ENCODE measurements at regions not wholly inside any gene's neighbourhood (a gene's known extent, or its start where the extent isn't known, plus 50 kb on each side); places are given as distances from the start of the nearest gene placed in this dataset.

DNA sequence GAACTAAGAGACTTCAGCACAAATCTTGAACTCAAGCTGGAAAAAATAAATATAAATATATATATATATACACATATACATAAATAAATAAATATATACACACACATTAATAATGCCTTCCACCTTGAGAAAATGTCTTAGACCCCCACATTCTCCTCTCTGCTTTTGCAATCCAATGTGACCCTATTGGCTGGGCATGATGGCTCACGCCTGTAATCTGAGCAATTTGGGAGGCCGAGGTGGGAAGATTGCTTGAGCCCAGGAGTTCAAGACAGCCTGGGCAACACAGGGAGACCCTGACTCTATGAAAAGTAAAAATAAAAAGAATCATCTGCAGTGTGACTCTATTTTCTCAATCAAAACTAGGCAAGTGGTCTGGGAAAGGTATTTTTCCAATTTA lies 424.1 kb upstream of the NFE2L3 start:
- no peak for TF ChIP-seq CTCF (IDR thresholded peaks at IDR 0.05; ENCODE audit: insufficient read depth, missing control alignments)
- FAIRE-seq (no peak), DNase-seq (ENCODE audit: insufficient read length, low spot score) (no peak)

GRCh38 chr7:25731068-25731845 lies 420.7 kb upstream of the NFE2L3 start:
- TF ChIP-seq CTCF (IDR thresholded peaks at IDR 0.05; ENCODE audit: insufficient read depth, missing control alignments): no peak
- DNase-seq (ENCODE audit: insufficient read length, low spot score) (no peak), FAIRE-seq (no peak)

DNA sequence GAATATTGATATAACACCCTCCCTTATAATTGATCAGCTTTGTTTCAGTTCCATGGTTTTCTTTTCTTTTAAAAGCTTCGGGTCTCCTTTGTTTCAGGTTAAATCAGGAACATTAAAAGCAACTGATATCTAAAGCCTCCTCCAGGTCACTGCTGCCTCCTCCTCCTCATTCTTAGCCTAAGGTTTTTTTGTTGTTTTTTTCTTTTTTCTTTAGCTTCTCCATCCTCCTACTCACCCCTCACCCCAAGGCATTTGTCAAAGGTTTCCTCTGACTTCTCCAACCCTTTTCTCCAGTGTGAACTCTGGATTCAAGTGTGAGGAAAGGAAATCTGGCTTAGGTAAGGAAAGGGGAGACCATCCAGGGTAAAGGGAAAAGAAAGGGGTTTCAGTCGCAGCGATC lies 420.2 kb upstream of the NFE2L3 start:
- FAIRE-seq (no peak), DNase-seq (ENCODE audit: insufficient read length, low spot score) (no peak)
- no peak for TF ChIP-seq CTCF (IDR thresholded peaks at IDR 0.05; ENCODE audit: insufficient read depth, missing control alignments)

DNA sequence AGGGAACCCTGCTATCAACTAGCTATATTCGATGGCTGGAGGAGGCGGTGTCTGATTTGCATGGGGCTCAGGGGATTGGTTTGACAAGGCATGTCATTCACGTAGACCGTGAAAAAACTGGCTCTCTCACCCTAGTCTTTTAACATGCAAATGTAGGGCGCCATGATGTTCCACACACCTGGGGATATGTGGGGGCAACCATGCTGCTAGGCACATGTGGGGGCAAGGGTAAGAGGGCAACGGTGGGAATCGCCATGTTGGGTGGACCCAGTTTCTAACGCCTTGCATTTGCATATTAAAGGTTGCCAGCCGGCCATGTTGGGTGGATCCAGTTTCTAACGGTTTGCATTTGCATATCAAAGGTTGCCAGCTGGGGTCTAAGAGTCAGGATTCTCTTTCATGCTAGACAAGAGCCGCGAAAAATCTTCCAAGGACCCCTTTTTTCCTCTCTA lies 419.2 kb upstream of the NFE2L3 start:
- no peak for TF ChIP-seq CTCF (IDR thresholded peaks at IDR 0.05; ENCODE audit: insufficient read depth, missing control alignments)
- DNase-seq (ENCODE audit: insufficient read length, low spot score): no peak
- no peak for FAIRE-seq

DNA sequence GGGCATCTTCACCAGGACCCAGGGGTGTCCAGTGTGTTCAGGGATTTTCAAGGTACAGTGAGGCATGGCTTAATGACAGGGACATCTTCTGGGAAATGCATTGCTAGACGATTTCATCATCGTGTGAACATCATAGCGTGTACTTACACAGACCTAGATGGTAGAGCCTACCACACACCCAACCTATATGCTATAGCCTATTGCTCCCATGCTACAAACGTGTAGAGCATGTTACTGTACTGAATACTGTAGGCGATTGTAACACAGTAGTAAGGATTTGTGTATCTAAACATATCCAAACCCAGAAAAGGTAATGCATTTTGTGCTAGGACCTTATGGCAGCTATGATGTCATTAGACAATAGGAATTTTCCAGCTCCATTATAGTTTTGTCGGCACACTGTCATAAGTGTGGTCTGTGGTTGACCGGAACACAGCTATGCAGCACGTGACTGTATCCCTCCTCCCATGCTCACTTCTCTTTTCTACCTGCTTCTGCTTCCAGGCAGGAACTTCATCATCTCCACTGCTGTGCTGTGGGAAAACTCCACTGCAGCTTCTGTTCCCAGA lies 416.2 kb upstream of the NFE2L3 start:
- TF ChIP-seq CTCF (IDR thresholded peaks at IDR 0.05; ENCODE audit: insufficient read depth, missing control alignments): no peak
- DNase-seq (ENCODE audit: insufficient read length, low spot score): no peak
- no peak for FAIRE-seq

GRCh38 chr7:25738528-25738927 lies 413.5 kb upstream of the NFE2L3 start:
- no peak for TF ChIP-seq CTCF (IDR thresholded peaks at IDR 0.05; ENCODE audit: insufficient read depth, missing control alignments)
- no peak for FAIRE-seq
- no peak for DNase-seq (ENCODE audit: insufficient read length, low spot score)

DNA sequence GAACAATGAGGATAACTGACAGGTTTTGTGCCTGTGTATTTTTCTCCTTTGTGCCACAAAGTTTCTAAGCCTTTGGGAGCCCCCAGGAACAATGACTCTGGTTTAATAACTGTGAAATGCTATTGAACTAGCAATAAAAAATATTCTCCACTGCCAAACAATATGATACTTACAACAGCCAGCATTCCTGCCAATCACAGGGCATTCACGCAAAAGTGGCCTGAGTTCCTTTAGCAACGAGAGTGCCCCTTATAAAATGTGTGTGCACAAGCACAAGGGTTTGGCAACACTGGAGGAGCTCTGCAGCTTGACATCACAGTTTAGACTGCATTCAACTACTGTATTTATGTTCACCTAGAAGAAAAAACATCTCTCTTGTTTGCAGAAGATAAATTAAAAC lies 412.9 kb upstream of the NFE2L3 start:
- no peak for FAIRE-seq
- DNase-seq (ENCODE audit: insufficient read length, low spot score): no peak
- no peak for TF ChIP-seq CTCF (IDR thresholded peaks at IDR 0.05; ENCODE audit: insufficient read depth, missing control alignments)

Measured in D721Med (cell line).